Endodermal cell (in vitro differentiated cells): ENCODE measurements at regions not wholly inside any gene's neighbourhood (a gene's known extent, or its start where the extent isn't known, plus 50 kb on each side); places are given as distances from the start of the nearest gene placed in this dataset.
A peak's percentile ranks its signal among the peaks of the same experiment; 100 is the strongest.

Source experiments
- DNase-seq: peaks from one replicate; pipeline ENCODE4 v3.0.0-alpha.2; 2017
- H3K27ac ChIP-seq: 2 replicates; pipeline ENCODE4 v1.5.1; 2013; ENCODE audit warnings: mild to moderate bottlenecking, low read depth, low read length, moderate library complexity
- H3K27me3 ChIP-seq: 2 replicates; pipeline ENCODE4 v1.6.1; 2013; ENCODE audit warnings: mild to moderate bottlenecking, low read length, moderate library complexity; ENCODE audit not compliant: insufficient read depth, control insufficient read depth, poor library complexity, severe bottlenecking
- H3K36me3 ChIP-seq: 2 replicates; pipeline ENCODE4 v1.7.0; 2013; ENCODE audit warnings: mild to moderate bottlenecking, low read length, moderate library complexity; ENCODE audit not compliant: control insufficient read depth, insufficient read depth
- H3K4me1 ChIP-seq: one replicate; pipeline ENCODE4 v1.7.0; 2013; ENCODE audit warnings: low read length; ENCODE audit not compliant: control insufficient read depth, insufficient read depth
- H3K4me3 ChIP-seq: 2 replicates; pipeline ENCODE4 v1.5.1; 2013; ENCODE audit warnings: mild to moderate bottlenecking, low read length, moderate library complexity
- H3K9ac ChIP-seq: 2 replicates; pipeline ENCODE4 v1.6.1; 2013; ENCODE audit warnings: mild to moderate bottlenecking, low read length, moderate library complexity; ENCODE audit not compliant: poor library complexity, severe bottlenecking; ENCODE audit errors: extremely low read depth
- H3K9me3 ChIP-seq: 2 replicates; pipeline ENCODE4 v1.6.1; 2013; ENCODE audit warnings: mild to moderate bottlenecking, low read length, moderate library complexity; ENCODE audit not compliant: control insufficient read depth
- H3K27ac Mint-ChIP-seq: 2 replicates; pipeline ENCODE4 v1.8.0; 2020; ENCODE audit warnings: mixed read lengths
- H3K27me3 Mint-ChIP-seq: 2 replicates; pipeline ENCODE4 v1.8.0; 2021; ENCODE audit warnings: mild to moderate bottlenecking, mixed read lengths; ENCODE audit not compliant: insufficient read depth
- H3K36me3 Mint-ChIP-seq: 2 replicates; pipeline ENCODE4 v1.8.0; 2020; ENCODE audit warnings: low read depth, mixed read lengths
- H3K4me1 Mint-ChIP-seq: 2 replicates; pipeline ENCODE4 v1.8.0; 2020; ENCODE audit warnings: mixed read lengths
- H3K4me3 Mint-ChIP-seq: 2 replicates; pipeline ENCODE4 v1.8.0; 2020; ENCODE audit warnings: mild to moderate bottlenecking, moderate library complexity, mixed read lengths
- H3K9me3 Mint-ChIP-seq: 2 replicates; pipeline ENCODE4 v1.8.0; 2020; ENCODE audit warnings: mild to moderate bottlenecking, mixed read lengths
- CTCF ChIP-seq: fragments of 200-600 bp; sonication (generic); conservative IDR thresholded peaks from 2 replicates; pipeline ENCODE4 v1.5.0; 2021; ENCODE audit warnings: antibody characterized with exemption, mild to moderate bottlenecking
- WGBS, 2 experiments: methylation state at CpG; one replicate each; pipeline versions ENCODE4 v1.1.5 to v1.1.7; 2013; ENCODE audit warnings: missing lambda C conversion rate in 2 of 2, mixed read lengths in 1 of 2; ENCODE audit not compliant: insufficient coverage in 1 of 2, insufficient read length in 1 of 2; 5-methylcytosine and 5-hydroxymethylcytosine counted together

GRCh38 chr14:28483506-28483905 is 283.1 kb upstream of the FOXG1 start:
- Mint-ChIP-seq H3K9me3 (no peaks in the 10 kb centered on the region), H3K27ac (no peak overlapping the region), H3K4me1 (no peaks in the 10 kb centered on the region), H3K4me3 (no peak overlapping the region), H3K36me3 (no peaks in the 10 kb centered on the region), H3K27me3 (no peaks in the 10 kb centered on the region)
- no peak overlapping the region for H3K9ac ChIP-seq
- no peak overlapping the region for H3K27ac ChIP-seq
- H3K4me1 ChIP-seq: no peaks in the 10 kb centered on the region
- DNase-seq: no peak
- H3K9me3 ChIP-seq: no peaks in the 10 kb centered on the region
- H3K36me3 ChIP-seq: no peaks in the 10 kb centered on the region
- WGBS, 2 experiments: 81 to 98% methylated on average over 2 of the region's 3 CpGs
- TF ChIP-seq CTCF: no peak
- H3K27me3 ChIP-seq: no peaks in the 10 kb centered on the region
- no peak overlapping the region for H3K4me3 ChIP-seq

GRCh38 chr14:28488684-28489083 is 277.9 kb upstream of the FOXG1 start:
- peaks cover 4% of the 10 kb centered on the region for H3K4me1 ChIP-seq
- no peak overlapping the region for H3K4me3 Mint-ChIP-seq
- H3K4me1 Mint-ChIP-seq: peaks cover 16% of the 10 kb centered on the region
- no peaks in the 10 kb centered on the region for H3K36me3 ChIP-seq
- no peaks in the 10 kb centered on the region for H3K27me3 Mint-ChIP-seq
- H3K9ac ChIP-seq: no peak overlapping the region
- no peak overlapping the region for H3K27ac Mint-ChIP-seq
- H3K4me3 ChIP-seq: no peak overlapping the region
- H3K9me3 Mint-ChIP-seq: no peaks in the 10 kb centered on the region
- H3K36me3 Mint-ChIP-seq: no peaks in the 10 kb centered on the region
- H3K9me3 ChIP-seq: no peaks in the 10 kb centered on the region
- no peaks in the 10 kb centered on the region for H3K27me3 ChIP-seq
- TF ChIP-seq CTCF: no peak
- H3K27ac ChIP-seq: no peak overlapping the region
- no peak for DNase-seq

GRCh38 chr14:28493516-28493915 is 273.1 kb upstream of the FOXG1 start:
- no peak overlapping the region for H3K9ac ChIP-seq
- Mint-ChIP-seq H3K4me1 (peaks cover 24% of the 10 kb centered on the region), H3K27me3 (no peaks in the 10 kb centered on the region), H3K36me3 (no peaks in the 10 kb centered on the region), H3K27ac (no peak overlapping the region), H3K4me3 (no peak overlapping the region), H3K9me3 (no peaks in the 10 kb centered on the region)
- peak overlapping the region; percentile 32 for H3K4me3 ChIP-seq
- H3K27ac ChIP-seq: no peak overlapping the region
- no peak for TF ChIP-seq CTCF
- 96% methylated on average over 3 of the region's 3 CpGs; no CpG with 5 or more reads in 1 of the 2 experiments for WGBS, 2 experiments
- peaks cover 4% of the 10 kb centered on the region for H3K4me1 ChIP-seq
- DNase-seq: no peak
- no peaks in the 10 kb centered on the region for H3K36me3 ChIP-seq
- no peaks in the 10 kb centered on the region for H3K9me3 ChIP-seq
- no peaks in the 10 kb centered on the region for H3K27me3 ChIP-seq
